Fibroblast of lung (primary cell): ENCODE measurements at regions not wholly inside any gene's neighbourhood (a gene's known extent, or its start where the extent isn't known, plus 50 kb on each side); places are given as distances from the start of the nearest gene placed in this dataset.

Experiments used
- EZH2 ChIP-seq: IDR thresholded peaks from 2 replicates; pipeline ENCODE4 v1.5.1; 2012; ENCODE audit warnings: low read length, control low read depth, mild to moderate bottlenecking; ENCODE audit errors: missing control alignments
- TF ChIP-seq, protein P1 (sequence below), 2 donors: IDR thresholded peaks in 1 of 2; conservative IDR thresholded peaks in 1 of 2; 1 replicate in 1 of 2; 2 replicates in 1 of 2; pipeline ENCODE4 v1.5.1; 2011 to 2012; ENCODE audit warnings: low read length in 2 of 2, control low read depth in 1 of 2, inconsistent platforms in 1 of 2, low read depth in 1 of 2, mild to moderate bottlenecking in 1 of 2

- TF ChIP-seq, protein P1, sequence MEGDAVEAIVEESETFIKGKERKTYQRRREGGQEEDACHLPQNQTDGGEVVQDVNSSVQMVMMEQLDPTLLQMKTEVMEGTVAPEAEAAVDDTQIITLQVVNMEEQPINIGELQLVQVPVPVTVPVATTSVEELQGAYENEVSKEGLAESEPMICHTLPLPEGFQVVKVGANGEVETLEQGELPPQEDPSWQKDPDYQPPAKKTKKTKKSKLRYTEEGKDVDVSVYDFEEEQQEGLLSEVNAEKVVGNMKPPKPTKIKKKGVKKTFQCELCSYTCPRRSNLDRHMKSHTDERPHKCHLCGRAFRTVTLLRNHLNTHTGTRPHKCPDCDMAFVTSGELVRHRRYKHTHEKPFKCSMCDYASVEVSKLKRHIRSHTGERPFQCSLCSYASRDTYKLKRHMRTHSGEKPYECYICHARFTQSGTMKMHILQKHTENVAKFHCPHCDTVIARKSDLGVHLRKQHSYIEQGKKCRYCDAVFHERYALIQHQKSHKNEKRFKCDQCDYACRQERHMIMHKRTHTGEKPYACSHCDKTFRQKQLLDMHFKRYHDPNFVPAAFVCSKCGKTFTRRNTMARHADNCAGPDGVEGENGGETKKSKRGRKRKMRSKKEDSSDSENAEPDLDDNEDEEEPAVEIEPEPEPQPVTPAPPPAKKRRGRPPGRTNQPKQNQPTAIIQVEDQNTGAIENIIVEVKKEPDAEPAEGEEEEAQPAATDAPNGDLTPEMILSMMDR (conservative IDR thresholded peaks at IDR 0.05 in 1 of 2, IDR thresholded peaks at IDR 0.05 in 1 of 2; ENCODE audit: low read depth in 1 of 2, low read length in 2 of 2): no peak
- no peak for TF ChIP-seq EZH2
These were observed 61.7 kb upstream of the CNTNAP2 start for GRCh38 chr7:146054909-146055308.
